IPS-NIHi7 (cell line): ENCODE measurements at regions not wholly inside any gene's neighbourhood (a gene's known extent, or its start where the extent isn't known, plus 50 kb on each side); places are given as distances from the start of the nearest gene placed in this dataset.
A peak's percentile ranks its signal among the peaks of the same experiment; 100 is the strongest.

ENCODE experiments used
- DNase-seq: peaks from one replicate; pipeline ENCODE4 v3.0.0; 2012; ENCODE audit warnings: mixed read lengths; ENCODE audit errors: extremely low spot score

- DNase-seq, result no peak
Observed at GRCh38 chr12:30507576-30507975, 188.1 kb downstream of the IPO8 start.

GRCh38 chr12:30506411-30506810 lies 189.3 kb downstream of the IPO8 start:
- no peak for DNase-seq

GRCh38 chr12:30501718-30502117 lies 194.0 kb downstream of the IPO8 start:
- no peak for DNase-seq

- DNase-seq, result no peak
Observed at GRCh38 chr12:30500532-30500931, 195.1 kb downstream of the IPO8 start.

- DNase-seq, result no peak
Observed at GRCh38 chr12:30485230-30485890, 210.3 kb downstream of the IPO8 start.

- no peak for DNase-seq
Observed at GRCh38 chr12:30484658-30485057, 211.0 kb downstream of the IPO8 start.

- no peak for DNase-seq
Observed at GRCh38 chr12:30482650-30483049, 213.0 kb downstream of the IPO8 start.

GRCh38 chr12:30473274-30473673 lies 222.4 kb downstream of the IPO8 start:
- no peak for DNase-seq

GRCh38 chr12:30466093-30466585 lies 229.5 kb downstream of the IPO8 start:
- DNase-seq, result no peak

GRCh38 chr12:30463636-30464035 lies 232.0 kb downstream of the IPO8 start:
- no peak for DNase-seq

GRCh38 chr12:30462249-30462648 lies 233.4 kb downstream of the IPO8 start:
- DNase-seq, result peak; percentile 22

GRCh38 chr12:30461026-30461615 lies 234.5 kb downstream of the IPO8 start:
- DNase-seq, result no peak

- no peak for DNase-seq
Observed at GRCh38 chr12:30458453-30458852, 237.2 kb downstream of the IPO8 start.

- DNase-seq, result peak; percentile 46
Observed at GRCh38 chr12:30457621-30458289, 237.9 kb downstream of the IPO8 start.

- no peak for DNase-seq
Observed at GRCh38 chr12:30450872-30451271, 244.8 kb downstream of the IPO8 start.

GRCh38 chr12:30450226-30450625 lies 245.4 kb downstream of the IPO8 start:
- DNase-seq, result no peak

GRCh38 chr12:30448038-30448437 lies 247.6 kb downstream of the IPO8 start:
- no peak for DNase-seq

GRCh38 chr12:30447061-30447750 lies 248.5 kb downstream of the IPO8 start:
- no peak for DNase-seq

GRCh38 chr12:30442461-30442860 lies 253.2 kb downstream of the IPO8 start:
- DNase-seq, result no peak

GRCh38 chr12:30440826-30441602 lies 254.7 kb downstream of the IPO8 start:
- DNase-seq, result peak; percentile 67

- no peak for DNase-seq
Observed at GRCh38 chr12:30439201-30439600, 256.5 kb downstream of the IPO8 start.

- no peak for DNase-seq
Observed at GRCh38 chr12:30438601-30439041, 257.0 kb downstream of the IPO8 start.
